ENCODE measurements at regions not wholly inside any gene's neighbourhood (a gene's known extent, or its start where the extent isn't known, plus 50 kb on each side); places are given as distances from the start of the nearest gene placed in this dataset.

DNA sequence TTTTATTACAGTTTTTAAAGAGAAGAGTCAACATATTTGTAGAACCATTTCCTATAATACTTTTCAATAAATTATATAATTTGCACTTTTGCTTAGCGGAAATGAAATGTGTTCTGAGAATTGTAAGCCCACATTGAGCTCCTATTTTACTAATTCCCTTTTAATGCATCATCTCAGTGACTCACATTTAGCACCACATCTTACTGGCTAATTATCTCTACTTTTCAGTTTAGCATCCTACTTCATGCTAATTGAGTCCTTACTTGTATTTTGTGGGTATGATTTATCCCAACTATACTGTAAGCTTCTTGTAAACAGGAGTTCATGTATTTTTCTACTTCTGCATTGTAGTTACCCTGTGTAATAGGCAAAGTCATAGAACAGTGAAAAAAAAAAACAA is 67.5 kb downstream of the TMX1 start:
- Histone ChIP-seq H3K4me1 (ENCODE audit: control insufficient read depth, insufficient read depth, low read length) (peaks cover 38% of the 10 kb centered on the region), H3K27me3 (ENCODE audit: control insufficient read depth, insufficient read depth, low read length) (no peaks in the 10 kb centered on the region), H3K9me3 (replicated peaks; ENCODE audit: low read length) (no peaks in the 10 kb centered on the region), H3K9ac (ENCODE audit: low read depth, low read length) (no peak overlapping the region), H3K36me3 (ENCODE audit: insufficient read depth, low read length) (no peaks in the 10 kb centered on the region), H3K4me2 (ENCODE audit: low read length) (no peak overlapping the region), H3K4me3 (ENCODE audit: low read length) (no peak overlapping the region)

DNA sequence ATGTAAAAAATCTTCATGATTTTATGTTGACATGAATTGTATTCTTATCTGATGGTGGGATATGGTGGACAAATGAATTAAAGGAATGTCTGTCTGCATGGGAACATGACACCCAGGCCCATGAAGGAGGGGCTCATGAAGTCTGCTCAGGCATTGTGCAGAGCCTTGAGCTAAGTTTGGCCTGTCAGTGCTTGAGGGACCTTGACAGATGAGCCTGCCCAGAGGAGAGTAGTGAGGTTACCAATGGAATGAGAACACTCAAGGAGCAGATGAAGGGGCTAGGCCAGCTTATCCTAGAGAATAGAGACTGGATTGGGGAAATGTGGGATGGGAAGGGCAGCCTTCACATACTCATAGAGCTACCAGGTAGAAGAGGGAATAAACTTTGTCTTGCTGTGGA is 68.8 kb downstream of the TMX1 start:
- Histone ChIP-seq H3K9ac (ENCODE audit: low read depth, low read length) (no peak overlapping the region), H3K9me3 (replicated peaks; ENCODE audit: low read length) (no peaks in the 10 kb centered on the region), H3K27me3 (ENCODE audit: control insufficient read depth, insufficient read depth, low read length) (no peaks in the 10 kb centered on the region), H3K4me3 (ENCODE audit: low read length) (no peak overlapping the region), H3K4me2 (ENCODE audit: low read length) (no peak overlapping the region), H3K4me1 (ENCODE audit: control insufficient read depth, insufficient read depth, low read length) (peaks cover 33% of the 10 kb centered on the region), H3K36me3 (ENCODE audit: insufficient read depth, low read length) (no peaks in the 10 kb centered on the region)

DNA sequence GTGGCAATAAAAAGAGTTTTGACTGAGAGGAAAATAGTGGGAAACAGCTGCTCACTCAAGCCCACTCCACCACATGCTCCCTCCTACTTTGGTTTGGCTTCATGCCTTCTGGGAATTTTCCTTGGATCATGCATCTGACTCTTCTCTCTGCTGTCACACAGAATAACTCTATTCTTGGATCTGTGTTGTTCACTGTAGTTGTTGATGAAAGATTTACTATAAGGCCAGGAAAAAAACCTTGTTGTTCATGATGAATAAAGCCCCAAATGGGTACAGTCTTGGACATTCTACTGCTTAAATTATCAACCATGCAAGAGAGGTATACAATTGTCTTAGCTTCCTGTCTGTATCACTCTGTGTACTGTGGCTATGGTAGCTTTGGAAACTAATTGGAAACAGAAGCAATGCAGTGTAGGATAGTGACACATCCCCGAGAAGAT is 70.5 kb downstream of the TMX1 start:
- no peaks in the 10 kb centered on the region for H3K27me3 ChIP-seq (ENCODE audit: control insufficient read depth, insufficient read depth, low read length)
- peaks cover 21% of the 10 kb centered on the region for H3K4me1 ChIP-seq (ENCODE audit: control insufficient read depth, insufficient read depth, low read length)
- H3K9me3 ChIP-seq (replicated peaks; ENCODE audit: low read length) = no peaks in the 10 kb centered on the region
- no peak overlapping the region for H3K4me3 ChIP-seq (ENCODE audit: low read length)
- no peak overlapping the region for H3K9ac ChIP-seq (ENCODE audit: low read depth, low read length)
- H3K36me3 ChIP-seq (ENCODE audit: insufficient read depth, low read length) = no peaks in the 10 kb centered on the region
- H3K4me2 ChIP-seq (ENCODE audit: low read length) = no peak overlapping the region

DNA sequence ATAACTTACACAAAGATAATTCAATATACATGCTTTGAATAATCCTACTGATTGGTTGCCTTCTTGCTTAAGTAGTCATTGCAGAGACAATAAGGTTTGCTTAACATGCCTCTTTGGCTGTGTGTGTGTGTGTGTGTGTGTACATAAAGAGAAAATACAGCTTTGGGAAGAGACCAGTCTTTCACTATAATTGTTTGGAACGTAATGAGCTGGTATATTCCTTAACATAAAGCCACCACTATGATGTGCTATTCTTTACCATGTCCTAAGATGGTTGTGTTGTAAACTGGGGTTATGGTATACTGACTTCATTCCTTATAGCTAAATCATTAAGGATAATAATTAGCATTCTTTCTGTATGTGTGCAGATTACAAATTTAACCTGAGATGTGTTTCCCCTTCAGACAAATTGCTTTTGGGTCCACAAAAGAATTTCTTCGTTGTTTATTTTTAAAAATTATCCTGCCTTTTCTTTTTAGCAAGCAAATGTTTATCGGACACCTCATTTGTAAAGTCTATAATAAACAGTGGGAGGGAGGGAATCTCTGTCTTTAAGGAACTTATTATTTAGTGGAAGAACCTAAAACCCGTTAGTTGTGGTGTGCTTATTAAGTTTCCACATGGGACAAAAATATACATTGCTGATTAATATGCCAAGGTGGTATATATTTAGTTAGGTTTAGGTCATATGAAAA is 74.4 kb downstream of the TMX1 start:
- peaks cover 16% of the 10 kb centered on the region for H3K4me1 ChIP-seq (ENCODE audit: control insufficient read depth, insufficient read depth, low read length)
- H3K36me3 ChIP-seq (ENCODE audit: insufficient read depth, low read length) = no peaks in the 10 kb centered on the region
- H3K9ac ChIP-seq (ENCODE audit: low read depth, low read length) = no peak overlapping the region
- H3K9me3 ChIP-seq (replicated peaks; ENCODE audit: low read length) = no peaks in the 10 kb centered on the region
- no peak overlapping the region for H3K4me2 ChIP-seq (ENCODE audit: low read length)
- no peaks in the 10 kb centered on the region for H3K27me3 ChIP-seq (ENCODE audit: control insufficient read depth, insufficient read depth, low read length)
- no peak overlapping the region for H3K4me3 ChIP-seq (ENCODE audit: low read length)

DNA sequence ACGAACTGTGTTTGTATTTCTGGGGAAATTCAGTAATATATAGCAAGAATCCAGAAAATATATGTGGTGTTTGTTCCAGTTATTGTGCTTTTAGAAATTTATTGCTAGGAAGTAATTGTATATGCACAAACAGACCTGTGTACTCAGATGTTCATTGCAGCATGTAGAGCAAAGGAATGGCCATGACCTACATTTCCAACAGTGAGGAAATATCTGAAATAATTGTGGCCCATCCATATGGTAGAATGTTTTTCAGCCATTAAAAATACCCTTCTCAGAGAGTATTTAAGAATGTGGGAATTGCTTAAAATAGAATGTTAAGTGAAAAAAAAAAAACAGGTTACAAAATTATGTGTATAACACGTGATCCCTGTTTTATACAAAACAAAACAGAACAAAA is 77.3 kb downstream of the TMX1 start:
- H3K4me3 ChIP-seq (ENCODE audit: low read length) = no peak overlapping the region
- no peaks in the 10 kb centered on the region for H3K36me3 ChIP-seq (ENCODE audit: insufficient read depth, low read length)
- no peak overlapping the region for H3K4me2 ChIP-seq (ENCODE audit: low read length)
- no peaks in the 10 kb centered on the region for H3K27me3 ChIP-seq (ENCODE audit: control insufficient read depth, insufficient read depth, low read length)
- no peak overlapping the region for H3K9ac ChIP-seq (ENCODE audit: low read depth, low read length)
- H3K4me1 ChIP-seq (ENCODE audit: control insufficient read depth, insufficient read depth, low read length) = peaks cover 4% of the 10 kb centered on the region
- H3K9me3 ChIP-seq (replicated peaks; ENCODE audit: low read length) = no peaks in the 10 kb centered on the region

DNA sequence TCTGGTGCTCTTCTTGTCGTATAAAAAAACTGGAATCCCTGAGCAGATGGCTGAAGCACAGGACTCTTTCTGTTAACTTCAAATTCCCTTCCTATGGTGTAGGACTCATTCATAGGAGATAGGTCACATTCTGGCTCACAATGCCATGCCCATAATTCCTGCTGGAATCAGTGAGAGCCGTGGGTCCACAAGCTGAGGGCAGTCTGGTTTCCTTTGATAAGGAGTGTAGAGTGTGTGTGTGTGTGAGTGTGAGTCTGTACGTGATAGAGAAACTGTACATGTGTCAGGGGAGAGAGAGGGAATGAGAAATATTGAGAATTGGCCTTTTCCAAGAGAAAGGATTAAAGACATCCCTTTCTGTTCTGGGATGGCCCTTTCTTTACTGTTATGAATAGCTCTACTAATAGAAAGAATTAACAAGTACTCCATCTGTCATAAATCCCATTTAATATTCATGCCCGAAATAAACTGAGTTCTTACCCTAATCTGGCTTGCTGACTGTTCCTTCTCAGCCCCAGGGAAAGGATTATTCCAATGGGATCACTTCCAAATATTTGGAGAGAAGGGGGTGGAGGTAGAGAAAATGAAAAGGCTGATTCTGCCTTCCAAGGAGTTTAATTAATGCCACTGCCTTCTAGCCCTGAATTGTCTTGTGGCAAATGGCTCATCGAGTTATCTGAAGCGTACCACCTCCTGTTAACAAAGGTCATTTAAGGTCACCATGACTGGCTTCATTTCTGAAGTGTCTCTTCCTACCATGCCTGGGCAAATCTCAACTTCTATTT is 79.0 kb downstream of the TMX1 start:
- H3K27me3 ChIP-seq (ENCODE audit: control insufficient read depth, insufficient read depth, low read length) = no peaks in the 10 kb centered on the region
- H3K9me3 ChIP-seq (replicated peaks; ENCODE audit: low read length) = no peaks in the 10 kb centered on the region
- H3K4me2 ChIP-seq (ENCODE audit: low read length) = no peak overlapping the region
- no peaks in the 10 kb centered on the region for H3K36me3 ChIP-seq (ENCODE audit: insufficient read depth, low read length)
- no peak overlapping the region for H3K4me3 ChIP-seq (ENCODE audit: low read length)
- H3K9ac ChIP-seq (ENCODE audit: low read depth, low read length) = no peak overlapping the region
- H3K4me1 ChIP-seq (ENCODE audit: control insufficient read depth, insufficient read depth, low read length) = peaks cover 4% of the 10 kb centered on the region

DNA sequence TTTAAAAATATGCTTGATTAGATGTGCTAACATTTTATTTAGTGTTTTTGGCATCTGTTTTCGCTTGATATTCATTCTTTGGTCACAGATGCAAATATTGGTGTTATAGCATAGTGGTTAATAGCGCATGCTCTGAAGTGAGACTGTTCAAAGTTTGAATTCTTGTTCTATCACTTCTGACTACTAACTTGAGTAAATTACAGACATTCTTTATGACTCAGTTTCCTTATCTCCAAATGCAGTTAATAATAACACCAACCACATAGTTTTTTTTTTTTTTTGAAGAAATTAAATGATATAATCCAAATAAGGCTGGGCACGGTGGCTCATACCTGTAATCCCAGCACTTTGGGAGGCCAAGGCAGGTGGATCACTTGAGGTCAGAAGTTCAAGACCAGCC is 81.0 kb downstream of the TMX1 start:
- Histone ChIP-seq H3K4me1 (ENCODE audit: control insufficient read depth, insufficient read depth, low read length) (no peaks in the 10 kb centered on the region), H3K27me3 (ENCODE audit: control insufficient read depth, insufficient read depth, low read length) (no peaks in the 10 kb centered on the region), H3K9me3 (replicated peaks; ENCODE audit: low read length) (no peaks in the 10 kb centered on the region), H3K9ac (ENCODE audit: low read depth, low read length) (no peak overlapping the region), H3K4me2 (ENCODE audit: low read length) (no peak overlapping the region), H3K4me3 (ENCODE audit: low read length) (no peak overlapping the region), H3K36me3 (ENCODE audit: insufficient read depth, low read length) (no peaks in the 10 kb centered on the region)

DNA sequence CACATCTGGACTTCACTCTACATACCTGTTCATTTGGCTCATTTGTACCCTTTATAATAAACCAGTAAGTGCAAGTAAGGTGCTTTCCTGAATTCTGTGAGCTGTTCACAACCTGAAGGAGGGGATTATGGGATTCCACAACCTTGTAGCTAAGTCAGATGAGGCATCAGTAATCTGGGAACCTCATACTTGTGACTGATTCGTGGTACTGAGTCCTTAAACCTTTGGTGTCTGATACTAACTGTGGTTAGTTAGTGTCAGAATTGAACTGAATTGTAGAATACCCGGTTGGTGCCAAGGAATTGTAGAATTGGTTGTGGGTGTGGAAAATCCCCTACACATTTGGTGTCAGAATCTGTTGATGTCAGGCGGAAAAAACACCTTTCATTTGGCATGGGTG is 83.4 kb downstream of the TMX1 start:
- Histone ChIP-seq H3K9ac (ENCODE audit: low read depth, low read length) (no peak overlapping the region), H3K27me3 (ENCODE audit: control insufficient read depth, insufficient read depth, low read length) (no peaks in the 10 kb centered on the region), H3K4me3 (ENCODE audit: low read length) (no peak overlapping the region), H3K9me3 (replicated peaks; ENCODE audit: low read length) (no peaks in the 10 kb centered on the region), H3K36me3 (ENCODE audit: insufficient read depth, low read length) (no peaks in the 10 kb centered on the region), H3K4me1 (ENCODE audit: control insufficient read depth, insufficient read depth, low read length) (peaks cover 14% of the 10 kb centered on the region), H3K4me2 (ENCODE audit: low read length) (no peak overlapping the region)

DNA sequence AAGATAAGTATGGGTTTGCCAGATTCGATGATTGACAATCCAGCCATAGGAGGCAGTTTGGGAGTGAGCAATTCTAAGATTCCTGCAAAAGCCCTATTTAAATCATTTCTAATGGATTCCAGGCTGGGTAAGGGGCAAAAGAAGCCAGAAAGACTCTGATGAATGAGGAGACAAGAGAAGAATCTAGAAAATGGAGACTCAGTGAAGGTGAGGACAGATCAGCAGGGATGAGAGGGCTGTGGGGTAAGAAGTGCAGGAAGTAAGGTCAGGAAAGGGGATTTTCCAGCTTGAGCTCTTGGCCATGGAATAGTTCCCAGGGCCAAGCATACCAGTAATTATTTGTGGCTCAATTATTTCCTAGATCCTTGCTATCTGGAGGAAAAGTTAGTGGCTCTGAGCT is 87.3 kb downstream of the TMX1 start:
- H3K4me1 ChIP-seq (ENCODE audit: control insufficient read depth, insufficient read depth, low read length) = peaks cover 27% of the 10 kb centered on the region

DNA sequence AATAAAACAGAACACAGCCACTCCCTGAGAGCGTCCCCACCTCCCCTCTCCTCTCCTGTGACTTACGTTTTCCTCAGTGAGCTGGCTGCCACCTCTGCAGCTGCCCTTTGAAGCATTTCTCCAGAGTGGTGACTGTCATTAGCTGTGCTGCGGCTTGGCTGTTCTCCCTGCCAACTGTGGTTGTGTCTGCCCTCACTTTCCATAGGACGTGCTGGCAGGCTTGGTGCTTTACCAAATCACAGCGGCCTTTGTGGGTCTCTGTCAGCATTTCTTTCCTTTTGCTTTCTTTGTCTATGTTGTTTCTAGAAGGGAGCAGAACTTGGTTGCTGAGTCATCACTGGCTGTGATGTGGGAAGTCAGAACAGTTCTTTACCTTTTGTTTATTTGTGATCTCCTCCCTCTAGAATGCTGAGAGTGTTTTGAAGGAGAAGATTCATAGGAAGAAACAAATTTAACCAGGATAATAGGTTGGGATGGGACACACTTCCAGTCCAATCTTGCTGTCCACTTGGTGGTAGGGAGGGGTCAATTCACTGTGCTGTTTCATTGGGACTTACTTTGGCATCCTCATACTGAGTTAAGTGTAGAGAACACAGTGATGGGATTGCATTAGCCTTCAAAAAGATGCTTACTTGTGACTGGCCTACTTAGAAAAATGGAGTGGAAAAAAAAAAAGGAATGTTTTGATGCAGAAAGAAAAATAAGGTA is 88.2 kb downstream of the TMX1 start:
- no peaks in the 10 kb centered on the region for H3K36me3 ChIP-seq (ENCODE audit: insufficient read depth, low read length)
- peak overlapping the region; percentile 36 for H3K4me3 ChIP-seq (ENCODE audit: low read length)
- H3K9me3 ChIP-seq (replicated peaks; ENCODE audit: low read length) = no peaks in the 10 kb centered on the region
- H3K27me3 ChIP-seq (ENCODE audit: control insufficient read depth, insufficient read depth, low read length) = no peaks in the 10 kb centered on the region
- H3K9ac ChIP-seq (ENCODE audit: low read depth, low read length) = peak overlapping the region; percentile 27
- H3K4me1 ChIP-seq (ENCODE audit: control insufficient read depth, insufficient read depth, low read length) = peaks cover 27% of the 10 kb centered on the region
- peak overlapping the region; percentile 73 for H3K4me2 ChIP-seq (ENCODE audit: low read length)

More for the DNA sequence above, 87.3 kb downstream of the TMX1 start:
- no peaks in the 10 kb centered on the region for H3K36me3 ChIP-seq (ENCODE audit: insufficient read depth, low read length)
- H3K9me3 ChIP-seq (replicated peaks; ENCODE audit: low read length) = no peaks in the 10 kb centered on the region
- no peaks in the 10 kb centered on the region for H3K27me3 ChIP-seq (ENCODE audit: control insufficient read depth, insufficient read depth, low read length)
- no peak overlapping the region for H3K9ac ChIP-seq (ENCODE audit: low read depth, low read length)
- H3K4me2 ChIP-seq (ENCODE audit: low read length) = no peak overlapping the region
- no peak overlapping the region for H3K4me3 ChIP-seq (ENCODE audit: low read length)

DNA sequence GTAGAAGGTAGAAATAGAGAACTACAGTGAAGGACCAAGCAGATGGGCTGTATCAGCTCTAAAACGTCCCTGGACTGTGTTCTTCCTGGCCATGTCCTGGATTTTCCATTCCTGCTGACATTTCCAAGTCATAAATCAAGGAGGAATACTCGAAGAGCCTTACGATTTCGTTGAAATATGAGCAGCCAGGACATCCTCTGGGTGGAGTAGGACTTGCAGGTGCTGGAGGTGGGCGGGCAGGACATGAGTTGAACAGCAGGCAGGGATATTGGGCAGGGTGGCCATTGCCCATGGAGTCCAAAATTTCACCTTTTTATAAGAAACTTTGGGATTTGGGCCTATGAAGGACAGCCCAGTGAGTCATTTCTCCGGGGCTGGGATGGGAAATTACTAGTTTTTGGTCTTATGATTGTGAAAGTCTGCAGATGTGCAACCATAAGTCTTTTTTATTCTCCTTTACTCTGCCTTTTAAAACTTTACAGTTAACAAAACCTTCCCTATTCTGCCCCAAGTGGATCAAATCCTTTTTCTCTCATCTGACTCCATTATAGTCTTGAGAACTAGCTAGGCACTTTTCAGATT is 88.8 kb downstream of the TMX1 start:
- no peaks in the 10 kb centered on the region for H3K36me3 ChIP-seq (ENCODE audit: insufficient read depth, low read length)
- no peaks in the 10 kb centered on the region for H3K27me3 ChIP-seq (ENCODE audit: control insufficient read depth, insufficient read depth, low read length)
- no peaks in the 10 kb centered on the region for H3K9me3 ChIP-seq (replicated peaks; ENCODE audit: low read length)
- peaks cover 29% of the 10 kb centered on the region for H3K4me1 ChIP-seq (ENCODE audit: control insufficient read depth, insufficient read depth, low read length)
- H3K9ac ChIP-seq (ENCODE audit: low read depth, low read length) = peak overlapping the region; percentile 27
- no peak overlapping the region for H3K4me3 ChIP-seq (ENCODE audit: low read length)
- peak overlapping the region; percentile 73 for H3K4me2 ChIP-seq (ENCODE audit: low read length)
